HG03565 (cell line): ENCODE measurements at regions not wholly inside any gene's neighbourhood (a gene's known extent, or its start where the extent isn't known, plus 50 kb on each side); places are given as distances from the start of the nearest gene placed in this dataset.
"Not testable (repeated sequence)": the region's sequence is repeated elsewhere in the genome, so short reads cannot be mapped to it uniquely, and the experiment has no call there.

Experiments used
- ATAC-seq: cut with Tn5 transposase; IDR thresholded peaks from one replicate; pipeline ENCODE4 v1.9.1; 2021; ENCODE audit warnings: mild to moderate bottlenecking, moderate library complexity; ENCODE audit not compliant: unreplicated experiment

DNA sequence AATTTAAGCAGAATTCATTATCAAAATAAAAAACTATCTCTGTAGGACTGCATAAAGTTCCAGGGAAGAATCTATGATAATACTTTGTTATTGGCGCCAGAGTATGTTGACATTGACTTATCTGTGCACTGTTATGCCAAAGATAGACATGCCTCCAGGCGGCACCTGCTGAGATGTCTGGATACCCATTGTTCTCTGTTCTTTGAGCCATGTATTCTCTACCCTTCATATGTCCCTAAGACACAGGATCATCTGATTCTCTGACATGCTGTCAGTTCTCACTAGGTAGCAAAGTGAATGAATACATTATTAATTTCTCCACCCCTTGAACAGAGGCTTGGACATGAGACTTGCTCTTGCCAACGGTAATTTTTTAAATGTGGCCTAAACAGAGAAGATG lies 517.8 kb upstream of the SLITRK5 start:
- no peak for ATAC-seq

DNA sequence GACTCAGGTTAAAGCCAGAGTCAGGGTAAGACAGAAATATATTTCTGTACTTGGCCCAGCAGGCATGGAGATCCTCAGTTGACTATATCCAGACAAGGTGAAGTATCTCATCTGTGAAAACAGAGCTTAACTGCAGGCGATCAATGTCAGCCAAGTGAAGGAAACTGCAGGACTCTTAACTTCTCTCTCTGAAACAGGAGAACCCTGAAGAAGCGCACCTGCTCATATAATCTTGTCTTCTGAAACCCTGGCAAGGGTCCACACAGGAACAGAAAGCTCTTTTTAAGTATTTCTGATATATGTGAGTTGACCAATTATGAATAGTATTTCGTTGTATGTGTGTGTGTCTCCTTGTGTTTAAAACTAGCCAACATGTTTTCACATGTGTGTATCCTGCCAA lies 504.8 kb upstream of the SLITRK5 start:
- ATAC-seq: no peak

DNA sequence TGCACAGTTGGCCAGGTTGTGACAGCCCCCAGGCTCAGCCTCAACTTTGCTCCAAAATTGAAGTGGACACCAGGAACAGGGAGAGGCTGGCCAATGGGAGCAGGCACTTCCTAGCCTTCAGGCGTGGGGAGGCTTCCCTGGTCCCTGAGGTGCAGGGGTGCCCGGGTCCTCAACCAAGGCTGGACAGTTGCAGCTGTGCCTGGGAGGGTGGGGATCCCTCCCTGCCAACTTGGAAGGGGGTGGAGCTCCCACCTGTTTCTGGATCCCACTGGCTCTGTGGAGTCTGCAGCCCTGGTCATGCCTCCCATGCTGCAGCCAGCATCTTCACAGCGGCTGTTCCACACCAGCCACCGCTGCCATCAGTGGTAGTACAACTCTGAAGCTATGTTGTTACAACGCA lies 502.8 kb upstream of the SLITRK5 start:
- ATAC-seq: no peak

DNA sequence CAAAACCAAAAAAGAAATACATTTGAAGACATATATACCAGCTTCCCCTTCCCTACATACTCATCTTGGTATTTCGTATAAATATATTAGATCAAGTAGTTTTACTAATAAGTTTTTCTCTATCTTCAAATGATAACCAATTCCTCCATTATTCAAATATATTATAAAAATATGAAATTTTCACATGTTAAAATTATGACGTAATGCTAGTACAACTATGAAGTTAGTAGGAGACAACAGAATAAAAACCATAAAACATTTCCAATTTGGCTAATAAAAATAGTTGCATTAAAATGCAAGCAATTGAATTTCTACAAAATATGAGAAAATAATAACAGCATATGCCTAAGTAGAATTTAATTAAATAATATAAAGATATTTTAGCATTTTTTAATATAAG lies 501.8 kb upstream of the SLITRK5 start:
- ATAC-seq: no peak

DNA sequence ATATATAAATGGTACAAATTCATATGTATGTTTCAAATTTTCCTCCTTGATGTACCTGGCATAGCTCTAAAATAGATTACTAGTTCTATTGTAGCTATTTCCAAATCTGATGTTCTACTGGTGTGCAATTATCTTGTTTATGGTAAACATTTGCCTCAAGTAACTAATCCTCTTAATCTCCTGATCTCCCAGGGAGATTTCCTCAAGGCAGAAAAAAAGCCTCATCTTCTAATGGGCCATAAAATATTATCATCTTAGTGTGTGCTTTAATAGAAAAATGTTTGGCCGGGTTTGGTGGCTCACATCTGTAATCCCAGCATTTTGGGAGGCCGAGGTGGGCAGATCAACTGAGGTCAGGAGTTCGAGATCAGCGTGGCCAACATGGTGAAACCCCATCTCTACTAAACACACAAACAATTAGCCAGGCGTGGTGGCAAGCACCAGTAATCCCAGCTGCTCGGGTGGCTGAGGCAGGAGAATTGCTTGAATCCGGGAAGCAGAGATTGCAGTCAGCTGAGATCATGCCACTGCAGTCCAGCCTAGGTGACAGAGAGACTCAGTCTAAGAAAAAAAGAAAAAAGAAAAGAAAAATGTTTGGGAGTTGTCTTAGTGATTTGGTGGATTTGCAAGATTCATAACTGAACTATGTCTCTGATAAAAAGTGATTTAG lies 498.9 kb upstream of the SLITRK5 start:
- no peak for ATAC-seq

DNA sequence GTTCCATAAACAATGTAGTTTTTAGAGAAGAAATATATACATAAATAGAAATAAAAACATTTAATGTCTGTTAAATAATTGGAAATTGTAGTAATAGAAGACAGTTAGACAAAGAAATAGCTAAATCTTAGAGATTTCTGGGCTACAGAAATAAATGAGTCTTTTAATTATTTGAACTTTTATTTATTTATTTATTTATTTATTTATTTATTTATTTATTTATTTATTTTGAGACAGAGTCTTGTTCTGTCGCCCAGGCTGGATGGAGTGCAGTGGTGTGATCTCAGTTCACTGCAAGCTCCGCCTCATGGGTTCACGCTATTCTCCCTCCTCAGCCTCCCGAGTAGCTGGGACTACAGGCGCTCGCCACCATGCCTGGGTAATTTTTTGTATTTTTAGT lies 486.0 kb upstream of the SLITRK5 start:
- not testable (repeated sequence) for ATAC-seq

DNA sequence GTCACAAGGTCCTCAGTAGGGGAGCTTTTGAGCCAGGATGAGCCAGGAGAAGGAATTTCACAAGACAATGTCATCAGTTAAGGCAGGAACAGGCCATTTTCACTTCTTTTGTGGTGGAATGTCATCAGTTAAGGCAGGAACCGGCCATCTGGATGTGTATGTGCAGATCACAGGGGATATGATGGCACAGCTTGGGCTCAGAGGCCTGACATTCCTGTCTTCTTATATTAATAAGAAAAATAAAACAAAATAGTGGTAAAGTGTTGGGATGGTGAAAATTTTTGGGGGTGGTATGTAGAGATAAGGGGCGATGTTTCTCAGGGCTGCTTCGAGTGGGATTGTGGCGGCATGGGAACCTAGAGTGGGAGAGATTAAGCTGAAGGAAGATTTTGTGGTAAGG lies 484.5 kb upstream of the SLITRK5 start:
- not testable (repeated sequence) for ATAC-seq

DNA sequence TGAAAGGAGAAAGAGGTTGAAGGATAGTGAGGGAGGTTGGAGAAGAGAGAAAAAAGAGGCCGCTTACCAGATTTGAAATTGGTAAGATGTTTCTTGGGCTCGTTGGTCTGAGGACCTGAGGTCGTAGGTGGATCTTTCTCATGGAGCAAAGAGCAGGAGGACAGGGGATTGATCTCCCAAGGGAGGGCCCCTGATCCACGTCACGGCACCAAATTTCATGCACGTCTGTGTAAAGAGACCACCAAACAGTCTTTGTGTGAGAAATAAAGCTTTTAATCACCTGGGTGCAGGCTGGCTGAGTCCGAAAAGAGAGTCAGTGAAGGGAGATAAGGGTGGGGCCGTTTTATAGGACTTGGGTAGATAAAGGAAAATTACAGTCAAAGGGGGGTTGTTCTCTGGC lies 479.7 kb upstream of the SLITRK5 start:
- ATAC-seq: not testable (repeated sequence)

DNA sequence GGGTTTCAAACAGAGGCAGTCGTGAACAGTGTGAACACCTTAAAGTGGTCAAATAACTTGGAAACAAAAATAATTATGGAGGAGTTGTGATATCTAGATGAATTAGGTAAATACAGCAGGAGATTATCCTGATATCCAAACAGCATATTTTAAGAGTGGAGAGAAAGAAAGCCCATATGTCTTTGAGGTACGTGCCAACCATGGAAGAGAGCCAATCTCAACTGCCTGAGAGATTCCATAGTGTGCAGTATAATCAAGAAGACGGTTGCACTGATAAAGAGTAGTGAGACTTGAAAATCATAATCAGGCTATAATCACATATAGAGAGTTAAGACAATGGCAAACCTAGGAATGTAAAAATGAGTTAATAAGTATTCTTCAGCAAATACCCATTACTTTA lies 472.8 kb upstream of the SLITRK5 start:
- ATAC-seq: no peak

DNA sequence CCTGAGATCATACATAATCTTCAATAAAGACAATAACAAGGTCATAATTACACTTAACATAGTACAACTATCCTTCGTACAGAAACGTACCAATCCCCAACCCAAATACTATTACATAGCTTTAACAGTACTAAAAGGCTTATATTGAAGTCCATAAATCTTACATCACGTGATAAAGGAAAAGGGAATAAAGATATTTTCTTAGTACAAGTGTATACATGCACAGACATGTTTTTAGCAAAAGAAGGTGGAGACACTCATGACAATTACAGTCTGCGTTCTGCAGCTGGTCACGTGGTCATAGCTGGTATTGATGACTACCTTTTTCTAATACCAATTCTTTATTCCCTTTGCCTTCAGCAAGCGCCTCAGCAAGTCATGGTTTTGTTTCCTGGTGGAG lies 464.5 kb upstream of the SLITRK5 start:
- no peak for ATAC-seq

DNA sequence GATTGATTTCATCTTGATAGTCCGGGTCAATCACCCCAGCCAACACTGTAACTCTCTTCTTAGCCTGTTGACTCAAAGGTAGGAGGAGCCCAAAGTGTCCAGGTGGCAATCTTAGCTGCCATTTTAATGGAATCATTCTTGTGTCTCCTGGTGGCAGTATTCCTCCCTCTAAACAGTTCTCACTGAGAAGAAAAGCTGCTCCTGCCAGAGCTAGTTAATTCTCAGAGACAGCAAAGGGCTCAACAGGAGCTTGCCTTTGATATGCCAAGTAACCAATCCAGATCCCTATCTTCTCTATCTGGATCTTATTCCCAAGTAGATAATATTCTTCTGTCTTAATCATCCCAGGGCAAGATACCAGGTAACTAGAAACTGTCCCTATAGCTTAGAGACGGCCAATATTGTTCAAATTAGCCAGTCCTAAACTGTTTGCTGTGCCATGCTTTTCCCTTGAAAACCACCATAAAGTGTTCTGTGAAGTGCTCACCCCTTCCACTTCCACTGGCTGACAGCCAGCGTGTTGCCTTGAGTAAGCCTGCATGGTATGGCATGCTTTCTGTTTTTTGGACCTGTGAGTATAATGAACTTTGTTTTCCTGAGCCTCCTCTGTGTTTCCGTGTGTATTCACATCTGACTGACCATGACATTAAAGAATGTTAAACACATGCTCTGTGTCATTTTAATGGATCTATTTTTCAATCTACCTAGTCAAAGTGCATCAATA lies 463.7 kb upstream of the SLITRK5 start:
- ATAC-seq: no peak

DNA sequence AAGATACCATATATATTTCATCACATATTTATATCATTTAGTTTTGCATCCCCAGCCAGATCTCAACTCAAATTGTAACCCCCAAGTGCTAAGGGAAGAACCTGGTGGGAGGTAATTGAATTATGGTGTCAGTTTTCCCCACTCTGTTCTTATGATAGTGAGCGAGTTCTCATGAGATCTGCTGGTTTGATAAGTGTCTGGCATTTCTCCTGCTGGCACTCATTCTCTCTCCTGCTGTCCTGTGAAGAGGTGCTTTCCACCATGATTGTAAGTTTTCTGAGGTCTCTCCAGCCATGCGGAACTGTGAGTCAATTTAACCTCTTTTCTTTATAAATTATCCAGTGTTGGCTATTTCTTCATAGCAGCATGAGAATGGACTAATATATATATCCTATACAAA lies 462.5 kb upstream of the SLITRK5 start:
- no peak for ATAC-seq

DNA sequence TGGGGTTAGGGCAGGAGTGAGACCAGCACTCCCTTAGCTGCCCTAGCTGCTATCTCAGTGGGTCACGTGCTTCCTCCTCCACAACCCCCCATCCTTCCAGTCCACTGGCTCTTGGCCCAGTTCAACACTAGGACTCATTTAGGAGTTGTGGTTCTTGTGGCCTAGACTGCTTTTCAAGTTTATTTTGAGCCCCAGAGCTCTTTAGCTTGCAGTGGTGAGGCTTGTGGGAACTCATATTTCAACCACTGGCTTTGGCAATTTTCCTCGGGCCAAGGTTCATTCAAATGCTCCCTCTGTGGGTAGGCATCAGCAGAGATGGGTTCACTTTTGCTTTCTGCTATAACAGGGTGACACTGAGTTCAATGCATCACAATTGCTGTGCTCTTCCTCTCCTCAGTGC lies 436.2 kb upstream of the SLITRK5 start:
- no peak for ATAC-seq

DNA sequence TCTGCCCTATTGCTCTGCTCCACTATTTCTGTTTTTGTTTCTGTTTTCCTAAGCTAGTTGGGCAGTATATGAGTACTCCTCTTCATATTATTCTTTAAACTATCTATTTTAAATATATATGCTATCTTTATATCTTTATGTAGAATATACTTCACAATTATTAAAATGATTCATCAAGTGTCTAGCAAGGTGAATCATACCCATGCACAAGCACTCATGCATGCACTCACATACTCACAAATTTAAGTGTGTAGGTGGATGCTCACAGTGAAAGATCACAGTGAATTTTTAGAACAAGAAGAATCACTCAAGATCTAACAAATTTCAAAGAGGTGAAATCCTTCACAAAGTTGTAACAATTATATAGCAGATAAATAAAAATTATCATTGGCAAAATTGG lies 435.6 kb upstream of the SLITRK5 start:
- ATAC-seq: no peak

DNA sequence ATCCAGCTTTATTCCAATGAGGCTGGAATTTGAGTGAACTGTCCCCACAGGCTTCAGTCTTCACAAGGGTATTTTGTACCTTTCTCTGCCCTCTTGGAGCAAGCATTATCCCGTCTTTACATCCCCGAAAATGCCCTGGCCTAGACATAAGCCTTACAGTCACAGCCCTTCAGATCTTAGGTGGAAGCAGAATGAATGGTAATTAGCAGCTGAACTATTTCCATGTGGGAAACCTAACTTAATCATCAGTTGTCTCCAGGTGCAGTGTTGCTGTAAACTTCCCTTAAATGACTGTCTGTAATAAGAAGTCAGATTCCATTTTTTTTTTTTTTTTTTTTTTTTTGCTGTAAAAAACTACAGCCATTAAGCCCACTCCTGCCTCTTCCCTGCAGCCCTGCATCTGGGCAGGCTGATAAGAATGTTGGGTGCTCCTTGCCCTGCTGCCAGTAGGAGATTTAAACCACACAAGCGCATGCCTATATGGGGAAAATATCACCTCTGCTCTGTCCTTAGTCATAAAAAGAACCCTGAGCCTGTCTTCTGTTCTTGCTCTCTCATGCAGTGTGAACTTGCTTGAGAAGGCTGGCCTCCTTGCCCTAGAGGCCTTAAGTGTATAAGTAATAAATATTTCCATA lies 426.8 kb upstream of the SLITRK5 start:
- no peak for ATAC-seq

DNA sequence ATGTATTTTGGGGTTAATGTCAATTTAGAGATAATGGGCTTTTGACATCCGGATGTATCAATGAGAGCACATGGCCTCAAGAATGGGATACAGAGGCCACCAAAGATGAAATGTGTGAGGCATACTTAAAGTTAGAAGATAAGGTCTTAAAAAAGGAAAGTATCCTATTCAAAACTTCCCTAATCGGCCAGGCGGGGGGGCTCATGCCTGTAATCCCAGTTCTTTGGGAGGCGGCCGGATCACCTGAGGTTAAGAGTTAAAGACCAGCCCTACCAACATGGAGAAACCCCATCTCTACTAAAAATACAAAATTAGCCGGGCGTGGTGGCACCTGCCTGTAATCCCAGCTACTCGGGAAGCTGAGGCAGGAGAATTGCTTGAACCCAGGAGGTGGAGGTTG lies 421.3 kb upstream of the SLITRK5 start:
- not testable (repeated sequence) for ATAC-seq

DNA sequence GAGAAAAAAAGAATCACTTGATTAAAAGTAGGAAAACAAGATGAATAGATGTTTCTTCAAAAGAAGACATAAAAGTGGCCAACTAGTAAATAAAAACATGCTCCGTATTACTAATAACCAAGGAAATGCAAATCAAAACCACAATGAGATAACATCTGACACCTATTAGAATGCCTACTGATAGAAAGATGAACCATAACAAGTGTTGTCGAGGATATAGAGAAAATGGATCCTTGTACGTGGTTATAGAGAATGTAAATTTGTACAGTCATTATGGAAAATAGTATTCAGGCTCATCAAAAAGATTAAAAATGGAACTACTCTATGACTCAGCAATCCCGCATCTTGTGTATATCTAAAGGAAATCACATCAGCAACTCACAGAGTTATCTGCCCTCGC lies 415.8 kb upstream of the SLITRK5 start:
- ATAC-seq: no peak

DNA sequence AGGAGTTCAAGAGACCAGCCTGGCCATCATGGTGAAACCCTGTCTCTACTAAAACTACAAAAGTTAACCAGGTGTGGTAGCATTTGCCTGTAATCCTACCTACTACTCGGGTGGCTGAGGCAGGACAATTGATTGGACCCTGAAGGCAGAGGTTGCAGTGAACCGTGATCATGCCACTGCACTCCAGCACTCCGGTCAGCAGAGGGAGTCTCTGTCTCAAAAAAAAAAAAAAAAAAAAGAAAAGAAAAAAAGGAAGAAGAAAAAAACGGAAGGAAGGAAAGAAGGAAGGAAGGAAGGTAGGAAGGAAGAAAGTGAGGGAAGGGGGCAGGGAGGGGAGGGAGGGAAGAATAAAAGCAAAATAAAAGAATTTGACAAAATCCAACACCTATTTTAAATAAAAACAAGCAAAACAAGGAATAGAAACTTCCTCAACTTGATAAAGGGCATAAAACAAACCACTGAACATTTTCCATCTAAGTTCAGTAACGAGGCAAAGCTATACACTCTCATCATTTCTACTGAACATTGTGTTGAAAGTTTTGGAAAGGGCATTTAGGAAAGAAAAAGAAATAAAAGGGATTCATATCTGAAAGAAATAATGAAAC lies 411.6 kb upstream of the SLITRK5 start:
- ATAC-seq: no peak

DNA sequence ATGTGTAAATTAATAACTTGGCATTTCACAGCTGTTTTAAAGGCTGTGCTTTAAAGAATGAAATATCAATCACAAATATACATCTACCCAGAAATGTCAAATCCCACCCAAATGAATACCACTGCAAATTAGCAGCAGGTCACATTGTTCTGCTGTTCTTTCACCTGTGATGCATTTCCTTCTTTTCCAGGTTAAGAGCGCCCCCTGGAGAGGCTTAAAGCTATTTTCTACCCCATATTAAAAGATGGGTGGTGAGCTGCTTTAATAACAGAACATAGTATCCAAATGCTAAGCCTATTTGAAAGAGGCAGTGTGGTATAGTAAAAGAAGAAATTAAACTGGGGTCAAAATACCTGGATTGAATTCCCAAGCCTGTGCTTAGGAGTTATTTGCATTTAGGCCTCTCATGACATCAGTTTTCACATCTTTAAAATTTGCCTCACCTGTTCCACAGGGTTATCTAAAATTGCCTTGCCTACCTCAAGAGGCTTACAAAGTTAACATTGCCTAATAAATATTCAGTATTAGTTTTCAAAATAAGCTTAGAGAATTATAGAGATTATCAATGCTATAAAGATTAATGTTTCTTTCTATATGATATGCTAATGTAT lies 396.9 kb upstream of the SLITRK5 start:
- ATAC-seq: no peak

DNA sequence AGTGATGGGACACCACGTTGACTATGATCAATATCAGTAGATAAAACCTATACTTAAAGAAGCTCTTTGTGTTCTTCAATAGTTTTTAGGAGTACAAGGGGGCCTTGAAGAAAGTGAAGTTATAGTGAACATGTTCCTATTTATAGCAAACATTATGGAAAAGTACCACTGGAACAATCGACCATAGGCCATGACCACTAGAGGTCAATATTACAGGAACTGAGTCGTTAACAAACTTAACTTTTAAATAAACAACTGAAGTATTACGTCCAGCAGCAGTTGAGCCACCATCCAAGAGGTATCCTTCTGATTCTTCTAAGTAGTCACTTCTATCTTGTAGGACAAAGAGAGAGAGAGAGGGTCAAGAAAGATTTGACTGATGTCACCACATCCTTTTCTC lies 391.0 kb upstream of the SLITRK5 start:
- ATAC-seq: no peak

DNA sequence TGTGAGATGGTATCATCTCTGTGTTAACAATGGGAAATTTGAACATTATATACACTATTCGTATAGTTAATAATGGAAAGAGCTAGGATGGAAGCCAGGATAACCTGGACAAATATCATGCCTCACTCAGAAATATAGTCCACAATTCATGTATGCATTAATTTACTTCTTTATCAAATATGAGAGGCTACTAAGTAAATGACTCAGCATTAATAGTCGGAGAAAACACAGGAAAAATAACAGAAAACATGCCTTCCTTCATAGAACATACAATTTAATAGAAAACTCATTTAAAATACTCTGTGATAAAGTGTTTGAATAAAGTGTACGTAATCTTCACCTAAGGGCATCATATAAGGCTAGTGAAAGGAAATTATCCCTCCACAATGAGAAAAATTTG lies 383.4 kb upstream of the SLITRK5 start:
- ATAC-seq: no peak

DNA sequence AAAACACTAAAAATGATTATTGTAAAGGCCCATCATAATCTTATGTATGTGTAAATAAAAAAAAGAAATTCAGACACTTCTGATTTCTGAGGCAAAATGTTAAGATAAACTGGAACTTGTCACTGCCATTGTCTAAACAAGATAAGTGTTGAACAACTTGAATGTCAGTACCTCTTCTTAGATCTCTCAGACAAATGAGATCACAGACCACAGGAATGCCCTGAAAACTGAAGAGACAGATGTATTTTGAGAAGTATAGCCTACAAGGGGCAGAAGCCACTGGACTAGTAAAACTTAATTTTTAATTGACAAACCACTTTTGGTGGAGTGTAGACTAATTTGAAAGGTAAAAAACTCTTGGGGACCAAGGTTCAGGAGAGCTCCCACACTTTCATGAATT lies 375.5 kb upstream of the SLITRK5 start:
- no peak for ATAC-seq
